GM12865 (cell line): ENCODE measurements at regions not wholly inside any gene's neighbourhood (a gene's known extent, or its start where the extent isn't known, plus 50 kb on each side); places are given as distances from the start of the nearest gene placed in this dataset.

Experiments
- DNase-seq: peaks from one replicate; pipeline ENCODE4 v3.0.0; 2010; ENCODE audit warnings: low read depth
- H3K4me3 ChIP-seq: 2 replicates; pipeline ENCODE4 v1.5.1; 2011; ENCODE audit warnings: mild to moderate bottlenecking, low read depth, low read length, control low read depth
- TF ChIP-seq, protein P1 (sequence below): IDR thresholded peaks from 2 replicates; pipeline ENCODE4 v1.5.1; 2011; ENCODE audit warnings: low read length, control low read depth, low read depth, inconsistent platforms; ENCODE audit not compliant: insufficient read depth; ENCODE audit errors: missing control alignments

DNA sequence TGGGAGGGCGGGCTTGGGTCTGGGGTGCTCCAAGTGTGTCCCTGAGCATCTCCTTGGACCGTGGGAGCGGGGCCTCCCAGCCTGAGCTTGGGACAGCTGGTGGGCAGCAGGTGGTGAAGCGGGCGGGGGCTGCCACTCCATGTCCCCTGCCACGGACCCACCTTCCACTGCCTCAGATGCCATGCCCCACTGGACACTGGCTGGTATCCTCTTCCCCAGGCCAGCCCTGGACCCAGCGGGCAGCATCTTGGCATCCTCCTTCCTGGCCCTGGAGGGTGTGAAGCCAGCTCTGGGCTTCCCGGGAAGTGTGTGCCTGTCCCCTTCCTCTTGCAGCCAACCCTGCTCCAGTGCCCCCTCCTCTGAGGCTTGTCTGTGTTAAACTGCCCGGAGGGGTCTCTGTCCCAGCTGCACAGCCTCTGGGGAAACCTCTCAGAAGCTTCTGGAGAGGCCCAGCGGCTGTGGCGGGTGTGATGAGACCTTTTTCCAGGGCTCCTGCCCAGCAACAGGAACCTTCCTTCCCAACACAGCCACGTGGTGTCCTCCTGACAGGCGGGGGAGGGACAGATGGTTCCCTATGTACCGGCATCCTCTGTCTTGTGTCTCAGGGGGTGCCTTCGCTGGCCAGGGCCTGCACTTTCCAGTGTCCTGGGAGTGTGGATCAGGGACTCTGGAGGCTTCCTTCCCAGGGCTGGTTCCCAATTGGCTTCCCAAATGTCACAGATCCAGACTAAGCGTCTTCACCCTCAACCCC, 81.6 kb upstream of the DISP3 start:
- no peak for DNase-seq
- H3K4me3 ChIP-seq = no peak overlapping the region
- TF ChIP-seq, protein P1, sequence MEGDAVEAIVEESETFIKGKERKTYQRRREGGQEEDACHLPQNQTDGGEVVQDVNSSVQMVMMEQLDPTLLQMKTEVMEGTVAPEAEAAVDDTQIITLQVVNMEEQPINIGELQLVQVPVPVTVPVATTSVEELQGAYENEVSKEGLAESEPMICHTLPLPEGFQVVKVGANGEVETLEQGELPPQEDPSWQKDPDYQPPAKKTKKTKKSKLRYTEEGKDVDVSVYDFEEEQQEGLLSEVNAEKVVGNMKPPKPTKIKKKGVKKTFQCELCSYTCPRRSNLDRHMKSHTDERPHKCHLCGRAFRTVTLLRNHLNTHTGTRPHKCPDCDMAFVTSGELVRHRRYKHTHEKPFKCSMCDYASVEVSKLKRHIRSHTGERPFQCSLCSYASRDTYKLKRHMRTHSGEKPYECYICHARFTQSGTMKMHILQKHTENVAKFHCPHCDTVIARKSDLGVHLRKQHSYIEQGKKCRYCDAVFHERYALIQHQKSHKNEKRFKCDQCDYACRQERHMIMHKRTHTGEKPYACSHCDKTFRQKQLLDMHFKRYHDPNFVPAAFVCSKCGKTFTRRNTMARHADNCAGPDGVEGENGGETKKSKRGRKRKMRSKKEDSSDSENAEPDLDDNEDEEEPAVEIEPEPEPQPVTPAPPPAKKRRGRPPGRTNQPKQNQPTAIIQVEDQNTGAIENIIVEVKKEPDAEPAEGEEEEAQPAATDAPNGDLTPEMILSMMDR = no peak

DNA sequence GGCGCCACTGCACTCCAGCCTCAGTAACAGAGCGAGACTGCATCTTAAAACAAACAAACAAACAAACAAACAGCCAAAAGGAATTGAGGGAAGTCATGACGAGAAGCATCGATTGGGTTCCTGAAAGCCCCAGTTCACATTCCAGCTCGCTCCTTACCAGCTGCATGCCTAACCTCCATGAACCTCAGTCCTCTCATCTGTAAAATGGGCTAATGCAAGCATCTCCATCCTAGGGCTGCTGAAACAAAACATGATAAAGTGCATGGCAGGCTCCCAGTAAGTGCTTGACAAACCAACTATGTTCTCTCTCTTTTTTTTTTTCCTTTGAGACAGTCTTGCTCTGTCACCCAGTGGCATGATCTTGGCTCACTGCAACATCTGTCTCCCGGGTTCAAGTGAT, 79.7 kb upstream of the DISP3 start:
- DNase-seq = no peak
- no peak overlapping the region for H3K4me3 ChIP-seq
- TF ChIP-seq, protein P1 = no peak

DNA sequence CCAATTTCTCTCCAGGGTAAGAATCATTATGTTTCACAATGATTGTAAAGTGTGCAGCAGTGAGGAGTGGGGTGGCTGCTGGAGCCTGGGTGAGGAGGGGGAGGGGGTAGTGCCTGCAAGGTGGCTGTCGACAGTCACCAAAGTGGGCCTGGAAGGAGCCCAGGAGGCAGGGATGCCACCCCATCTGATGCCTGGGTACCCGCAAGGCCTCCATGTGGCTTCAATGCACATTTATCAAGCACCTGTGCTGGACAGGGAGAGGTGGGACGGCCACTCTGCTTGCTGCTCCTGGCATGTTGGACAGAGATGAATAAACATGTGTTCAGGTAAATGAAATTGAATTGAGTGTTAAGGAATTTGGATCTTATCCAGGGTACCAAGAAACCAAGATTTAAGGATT, 78.8 kb upstream of the DISP3 start:
- DNase-seq = no peak
- TF ChIP-seq, protein P1 = no peak
- H3K4me3 ChIP-seq = no peak overlapping the region

DNA sequence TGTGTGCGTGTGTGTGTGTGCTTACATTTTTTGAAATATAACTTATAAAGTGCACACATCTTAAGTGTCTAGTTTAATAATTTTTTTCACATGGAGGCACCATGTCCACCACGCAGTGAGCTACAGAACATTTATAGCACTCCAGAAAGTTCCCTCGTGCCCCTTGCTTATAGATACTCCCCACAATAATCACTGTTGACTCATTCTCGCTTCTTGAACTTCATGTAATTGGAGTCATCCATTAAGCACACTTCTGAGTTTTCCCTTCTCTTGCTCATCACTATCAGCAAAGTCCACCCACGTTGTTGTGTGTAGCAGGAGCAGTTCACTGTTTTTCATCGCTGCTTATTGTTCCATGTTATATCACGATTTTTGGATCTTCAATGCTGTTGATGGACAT, 78.4 kb upstream of the DISP3 start:
- H3K4me3 ChIP-seq = no peak overlapping the region
- TF ChIP-seq, protein P1 = no peak
- DNase-seq = no peak

DNA sequence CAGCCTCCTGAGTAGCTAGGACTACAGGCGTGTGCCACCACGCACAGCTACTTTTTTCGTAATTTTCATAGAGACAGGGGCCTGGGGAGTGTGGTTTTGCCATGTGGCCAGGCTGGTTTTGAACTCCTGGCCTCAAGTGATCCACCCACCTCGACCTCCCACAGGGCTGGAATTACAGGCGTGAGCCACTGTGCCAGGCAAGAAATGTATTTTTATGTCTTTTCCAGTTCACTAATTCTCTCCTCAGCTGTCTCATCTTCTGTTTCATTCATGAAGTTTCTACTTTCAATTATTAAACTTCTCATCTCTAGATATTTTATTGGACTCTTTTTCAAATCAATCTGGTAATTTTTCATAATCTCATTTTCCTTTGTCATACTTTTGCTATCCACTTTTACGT, 72.1 kb upstream of the DISP3 start:
- DNase-seq = peak; percentile 8
- TF ChIP-seq, protein P1 = no peak
- no peak overlapping the region for H3K4me3 ChIP-seq

DNA sequence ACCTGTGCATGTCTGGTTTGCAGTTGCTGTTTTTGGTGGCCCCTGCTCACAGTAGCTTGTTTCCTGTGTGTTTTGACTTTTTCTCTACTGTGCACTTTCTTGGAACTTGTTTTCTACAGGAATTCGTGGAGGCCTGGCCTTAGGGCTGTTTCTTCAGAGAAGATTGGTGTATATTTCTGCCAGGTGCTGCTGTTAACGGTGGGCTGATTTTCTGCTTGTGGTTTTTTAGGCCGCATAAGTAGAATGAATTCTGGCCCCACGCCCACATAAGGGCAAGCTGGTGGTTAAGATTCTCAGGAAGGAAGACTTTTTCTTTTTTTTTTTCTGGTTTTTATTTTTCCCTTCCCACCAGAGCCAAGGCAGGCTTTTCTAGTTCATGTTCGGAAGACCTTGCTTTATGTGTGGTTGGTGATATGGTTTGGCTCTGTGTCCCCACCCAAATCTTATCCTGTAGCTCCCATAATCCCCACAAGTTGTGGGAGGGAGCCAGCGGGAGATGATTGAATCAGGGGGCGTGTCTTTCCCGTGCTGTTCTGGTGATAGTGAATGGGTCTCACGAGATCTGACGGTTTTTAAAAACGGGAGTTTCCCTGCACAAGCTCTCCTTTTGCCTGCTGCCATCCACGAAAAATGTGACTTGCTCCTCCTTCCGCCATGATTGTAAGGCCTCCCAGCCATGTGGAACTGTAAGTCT, 71.5 kb upstream of the DISP3 start:
- TF ChIP-seq, protein P1 = no peak
- DNase-seq = peak; percentile 57
- no peak overlapping the region for H3K4me3 ChIP-seq
